ENCODE measurements at regions not wholly inside any gene's neighbourhood (a gene's known extent, or its start where the extent isn't known, plus 50 kb on each side); places are given as distances from the start of the nearest gene placed in this dataset.

GRCh38 chr18:78737006-78737915 is 242.4 kb upstream of the SALL3 start:
- Mint-ChIP-seq H3K27ac (no peak overlapping the region), H3K4me3 (no peak overlapping the region), H3K27me3 (peaks cover 16% of the 10 kb centered on the region), H3K36me3 (ENCODE audit: low read depth) (no peaks in the 10 kb centered on the region), H3K4me1 (peaks cover 3% of the 10 kb centered on the region)
- H3K9me3 ChIP-seq (ENCODE audit: control insufficient read depth, low read length, poor library complexity, severe bottlenecking), result no peaks in the 10 kb centered on the region
- ATAC-seq (no peak), DNase-seq (no peak)

GRCh38 chr18:78738076-78738690 is 241.4 kb upstream of the SALL3 start:
- Mint-ChIP-seq H3K27ac (no peak overlapping the region), H3K36me3 (ENCODE audit: low read depth) (no peaks in the 10 kb centered on the region), H3K27me3 (peaks cover 16% of the 10 kb centered on the region), H3K4me3 (no peak overlapping the region), H3K4me1 (peaks cover 3% of the 10 kb centered on the region)
- no peaks in the 10 kb centered on the region for H3K9me3 ChIP-seq (ENCODE audit: control insufficient read depth, low read length, poor library complexity, severe bottlenecking)
- ATAC-seq (no peak), DNase-seq (no peak)

GRCh38 chr18:78739115-78739514 is 240.5 kb upstream of the SALL3 start:
- Mint-ChIP-seq H3K36me3 (ENCODE audit: low read depth) (no peaks in the 10 kb centered on the region), H3K4me1 (peaks cover 3% of the 10 kb centered on the region), H3K27ac (no peak overlapping the region), H3K27me3 (peaks cover 16% of the 10 kb centered on the region), H3K4me3 (no peak overlapping the region)
- no peak for ATAC-seq
- no peaks in the 10 kb centered on the region for H3K9me3 ChIP-seq (ENCODE audit: control insufficient read depth, low read length, poor library complexity, severe bottlenecking)
- DNase-seq, result no peak

GRCh38 chr18:78739882-78740677 is 239.5 kb upstream of the SALL3 start:
- no peaks in the 10 kb centered on the region for H3K36me3 Mint-ChIP-seq (ENCODE audit: low read depth)
- H3K9me3 ChIP-seq (ENCODE audit: control insufficient read depth, low read length, poor library complexity, severe bottlenecking), result no peaks in the 10 kb centered on the region
- DNase-seq, result no peak
- no peak overlapping the region for H3K27ac Mint-ChIP-seq
- peaks cover 3% of the 10 kb centered on the region for H3K4me1 Mint-ChIP-seq
- no peak for ATAC-seq
- H3K27me3 Mint-ChIP-seq, result peaks cover 16% of the 10 kb centered on the region
- H3K4me3 Mint-ChIP-seq, result no peak overlapping the region

GRCh38 chr18:78740876-78741275 is 238.7 kb upstream of the SALL3 start:
- H3K4me1 Mint-ChIP-seq, result peaks cover 3% of the 10 kb centered on the region
- H3K36me3 Mint-ChIP-seq (ENCODE audit: low read depth), result no peaks in the 10 kb centered on the region
- peaks cover 16% of the 10 kb centered on the region for H3K27me3 Mint-ChIP-seq
- H3K27ac Mint-ChIP-seq, result no peak overlapping the region
- no peaks in the 10 kb centered on the region for H3K9me3 ChIP-seq (ENCODE audit: control insufficient read depth, low read length, poor library complexity, severe bottlenecking)
- H3K4me3 Mint-ChIP-seq, result no peak overlapping the region
- DNase-seq, result no peak
- ATAC-seq, result no peak

- Mint-ChIP-seq H3K4me3 (no peak overlapping the region), H3K27me3 (peaks cover 16% of the 10 kb centered on the region), H3K27ac (no peak overlapping the region), H3K36me3 (ENCODE audit: low read depth) (no peaks in the 10 kb centered on the region), H3K4me1 (peaks cover 3% of the 10 kb centered on the region)
- no peak for ATAC-seq
- DNase-seq, result no peak
- no peaks in the 10 kb centered on the region for H3K9me3 ChIP-seq (ENCODE audit: control insufficient read depth, low read length, poor library complexity, severe bottlenecking)
Observed at GRCh38 chr18:78741381-78742217, 238.0 kb upstream of the SALL3 start.

GRCh38 chr18:78742218-78742745 is 237.3 kb upstream of the SALL3 start:
- Mint-ChIP-seq H3K4me3 (no peak overlapping the region), H3K4me1 (peaks cover 3% of the 10 kb centered on the region), H3K36me3 (ENCODE audit: low read depth) (no peaks in the 10 kb centered on the region), H3K27me3 (peaks cover 16% of the 10 kb centered on the region), H3K27ac (no peak overlapping the region)
- no peaks in the 10 kb centered on the region for H3K9me3 ChIP-seq (ENCODE audit: control insufficient read depth, low read length, poor library complexity, severe bottlenecking)
- DNase-seq (no peak), ATAC-seq (no peak)

GRCh38 chr18:78743078-78743477 is 236.5 kb upstream of the SALL3 start:
- H3K4me3 Mint-ChIP-seq, result no peak overlapping the region
- H3K27me3 Mint-ChIP-seq, result peaks cover 16% of the 10 kb centered on the region
- no peak for ATAC-seq
- H3K36me3 Mint-ChIP-seq (ENCODE audit: low read depth), result no peaks in the 10 kb centered on the region
- H3K4me1 Mint-ChIP-seq, result peaks cover 3% of the 10 kb centered on the region
- H3K27ac Mint-ChIP-seq, result no peak overlapping the region
- no peaks in the 10 kb centered on the region for H3K9me3 ChIP-seq (ENCODE audit: control insufficient read depth, low read length, poor library complexity, severe bottlenecking)
- DNase-seq, result no peak

- no peaks in the 10 kb centered on the region for H3K36me3 Mint-ChIP-seq (ENCODE audit: low read depth)
- ATAC-seq (no peak), DNase-seq (no peak)
- H3K9me3 ChIP-seq (ENCODE audit: control insufficient read depth, low read length, poor library complexity, severe bottlenecking), result no peaks in the 10 kb centered on the region
- no peak overlapping the region for H3K4me3 Mint-ChIP-seq
- peaks cover 8% of the 10 kb centered on the region for H3K27me3 Mint-ChIP-seq
- H3K4me1 Mint-ChIP-seq, result no peaks in the 10 kb centered on the region
- no peak overlapping the region for H3K27ac Mint-ChIP-seq
Observed at GRCh38 chr18:78751664-78752063, 228.0 kb upstream of the SALL3 start.

- no peak for DNase-seq
Observed at GRCh38 chr18:78753240-78753639, 226.4 kb upstream of the SALL3 start.

GRCh38 chr18:78754311-78755043 is 225.1 kb upstream of the SALL3 start:
- Mint-ChIP-seq H3K36me3 (ENCODE audit: low read depth) (no peaks in the 10 kb centered on the region), H3K27ac (no peak overlapping the region), H3K27me3 (peaks cover 8% of the 10 kb centered on the region), H3K4me3 (no peak overlapping the region), H3K4me1 (no peaks in the 10 kb centered on the region)
- no peaks in the 10 kb centered on the region for H3K9me3 ChIP-seq (ENCODE audit: control insufficient read depth, low read length, poor library complexity, severe bottlenecking)
- no peak for ATAC-seq
- no peak for DNase-seq

More at GRCh38 chr18:78753240-78753639, 226.4 kb upstream of the SALL3 start:
- no peaks in the 10 kb centered on the region for H3K9me3 ChIP-seq (ENCODE audit: control insufficient read depth, low read length, poor library complexity, severe bottlenecking)
- Mint-ChIP-seq H3K36me3 (ENCODE audit: low read depth) (no peaks in the 10 kb centered on the region), H3K27me3 (peaks cover 8% of the 10 kb centered on the region), H3K4me1 (no peaks in the 10 kb centered on the region), H3K4me3 (no peak overlapping the region), H3K27ac (no peak overlapping the region)
- no peak for ATAC-seq

GRCh38 chr18:78757014-78757413 is 222.6 kb upstream of the SALL3 start:
- Mint-ChIP-seq H3K27me3 (peaks cover 3% of the 10 kb centered on the region), H3K4me3 (no peak overlapping the region), H3K27ac (no peak overlapping the region), H3K4me1 (no peaks in the 10 kb centered on the region), H3K36me3 (ENCODE audit: low read depth) (no peaks in the 10 kb centered on the region)
- no peaks in the 10 kb centered on the region for H3K9me3 ChIP-seq (ENCODE audit: control insufficient read depth, low read length, poor library complexity, severe bottlenecking)
- no peak for DNase-seq
- no peak for ATAC-seq

Data from T-helper 17 cell (primary cell).